Uterus (tissue), 2 donors: ENCODE measurements at regions not wholly inside any gene's neighbourhood (a gene's known extent, or its start where the extent isn't known, plus 50 kb on each side); places are given as distances from the start of the nearest gene placed in this dataset.
"Not testable (repeated sequence)": the region's sequence is repeated elsewhere in the genome, so short reads cannot be mapped to it uniquely, and the experiment has no call there.

ENCODE experiments used
- POLR2A ChIP-seq, 2 donors: fragments of 450-650 bp; IDR thresholded peaks; one replicate each; pipeline ENCODE4 v1.6.1; 2016; ENCODE audit warnings: antibody characterized with exemption in 2 of 2, mild to moderate bottlenecking in 1 of 2, moderate library complexity in 1 of 2
- TF ChIP-seq, protein P1 (sequence below), 4 experiments: fragments of 200-600 bp in 2 of 4; fragments of 450-650 bp in 2 of 4; sonication (generic) in 2 of 4; IDR thresholded peaks; one replicate each; pipeline ENCODE4 v1.5.1; 2016 to 2019; ENCODE audit warnings: antibody characterized with exemption in 4 of 4, mild to moderate bottlenecking in 2 of 4, moderate library complexity in 1 of 4

DNA sequence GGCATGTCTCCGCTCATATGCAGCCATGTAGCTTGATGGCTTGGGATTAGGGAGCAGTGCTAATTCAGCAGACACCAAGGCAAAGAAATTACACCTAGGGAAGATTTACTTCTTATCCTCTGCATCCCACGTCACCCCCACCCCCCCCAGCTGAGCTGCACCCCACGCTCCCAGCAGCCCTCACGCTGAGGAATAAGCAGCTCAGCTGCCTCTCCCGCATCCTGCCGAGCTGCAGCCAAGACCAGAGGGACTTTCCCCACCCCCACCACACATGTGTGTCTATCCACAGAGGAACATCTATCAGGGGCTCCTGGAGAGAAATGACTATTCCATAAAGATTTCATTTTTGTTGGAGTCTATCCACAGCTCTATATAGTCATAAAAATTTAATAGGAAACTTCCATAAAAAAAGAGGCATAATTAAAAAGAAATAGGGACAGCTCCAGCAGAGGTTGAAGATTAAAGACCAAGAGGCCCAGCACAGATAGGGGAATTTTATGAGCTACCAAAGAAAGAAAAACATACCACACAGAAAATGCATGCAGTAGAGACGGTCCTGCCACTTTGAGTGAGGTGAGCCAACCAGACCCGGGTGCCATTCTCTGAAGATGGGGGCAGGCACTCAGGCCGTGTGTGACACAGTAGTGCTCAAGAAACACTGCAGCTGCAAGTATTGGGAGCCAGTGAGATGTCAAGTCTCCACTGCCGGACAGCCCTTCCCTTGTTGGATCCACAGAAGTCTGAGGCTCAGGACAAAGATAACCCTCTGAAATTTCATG, 274.8 kb downstream of the BCL2L11 start:
- TF ChIP-seq, protein P1, sequence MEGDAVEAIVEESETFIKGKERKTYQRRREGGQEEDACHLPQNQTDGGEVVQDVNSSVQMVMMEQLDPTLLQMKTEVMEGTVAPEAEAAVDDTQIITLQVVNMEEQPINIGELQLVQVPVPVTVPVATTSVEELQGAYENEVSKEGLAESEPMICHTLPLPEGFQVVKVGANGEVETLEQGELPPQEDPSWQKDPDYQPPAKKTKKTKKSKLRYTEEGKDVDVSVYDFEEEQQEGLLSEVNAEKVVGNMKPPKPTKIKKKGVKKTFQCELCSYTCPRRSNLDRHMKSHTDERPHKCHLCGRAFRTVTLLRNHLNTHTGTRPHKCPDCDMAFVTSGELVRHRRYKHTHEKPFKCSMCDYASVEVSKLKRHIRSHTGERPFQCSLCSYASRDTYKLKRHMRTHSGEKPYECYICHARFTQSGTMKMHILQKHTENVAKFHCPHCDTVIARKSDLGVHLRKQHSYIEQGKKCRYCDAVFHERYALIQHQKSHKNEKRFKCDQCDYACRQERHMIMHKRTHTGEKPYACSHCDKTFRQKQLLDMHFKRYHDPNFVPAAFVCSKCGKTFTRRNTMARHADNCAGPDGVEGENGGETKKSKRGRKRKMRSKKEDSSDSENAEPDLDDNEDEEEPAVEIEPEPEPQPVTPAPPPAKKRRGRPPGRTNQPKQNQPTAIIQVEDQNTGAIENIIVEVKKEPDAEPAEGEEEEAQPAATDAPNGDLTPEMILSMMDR (IDR thresholded peaks at IDR 0.05), result not testable (repeated sequence)
- not testable (repeated sequence) for TF ChIP-seq POLR2A (IDR thresholded peaks at IDR 0.05)
